Fibroblast of pulmonary artery (primary cell): ENCODE measurements at regions not wholly inside any gene's neighbourhood (a gene's known extent, or its start where the extent isn't known, plus 50 kb on each side); places are given as distances from the start of the nearest gene placed in this dataset.

Source experiments
- DNase-seq: peaks from one replicate; pipeline ENCODE4 v3.0.0-alpha.2; 2010; ENCODE audit warnings: low read depth
- H3K4me3 ChIP-seq: replicated peaks from 2 replicates; pipeline ENCODE4 v1.5.1; 2011; ENCODE audit warnings: low read depth, mild to moderate bottlenecking, control low read depth, low read length, moderate library complexity
- CTCF ChIP-seq: IDR thresholded peaks from 2 replicates; pipeline ENCODE4 v1.5.1; 2011; ENCODE audit warnings: mild to moderate bottlenecking, control low read depth, low read length, inconsistent platforms; ENCODE audit errors: missing control alignments

GRCh38 chr13:29921542-29921941 is 71.1 kb upstream of the UBL3 start:
- H3K4me3 ChIP-seq = no peak overlapping the region
- no peak for TF ChIP-seq CTCF
- DNase-seq = no peak

GRCh38 chr13:29920025-29920643 is 69.7 kb upstream of the UBL3 start:
- no peak for DNase-seq
- TF ChIP-seq CTCF = no peak
- no peak overlapping the region for H3K4me3 ChIP-seq

GRCh38 chr13:29918845-29919244 is 68.4 kb upstream of the UBL3 start:
- no peak overlapping the region for H3K4me3 ChIP-seq

DNA sequence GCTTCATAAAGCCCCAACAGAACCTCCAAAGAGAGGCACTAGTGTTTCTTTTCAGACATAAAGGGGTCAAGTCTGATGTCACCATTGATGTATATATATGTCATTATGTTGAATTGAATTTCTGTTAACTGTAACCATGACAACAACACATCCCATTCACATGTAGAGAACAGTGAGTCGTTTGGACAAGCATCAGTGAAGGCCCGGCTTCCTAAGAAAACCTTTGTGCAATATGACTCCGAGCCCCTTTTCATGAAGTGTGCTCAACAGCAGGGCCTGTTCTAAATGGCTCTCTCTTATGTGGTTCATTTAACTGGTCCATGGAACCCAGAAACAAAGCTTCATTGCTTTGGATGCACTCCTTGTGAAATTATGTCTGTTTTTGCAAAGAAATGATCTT is 67.2 kb upstream of the UBL3 start:
- TF ChIP-seq CTCF = no peak
- H3K4me3 ChIP-seq = no peak overlapping the region
- DNase-seq = peak; percentile 7

More at GRCh38 chr13:29918845-29919244, 68.4 kb upstream of the UBL3 start:
- DNase-seq = peak; percentile 75
- no peak for TF ChIP-seq CTCF

DNA sequence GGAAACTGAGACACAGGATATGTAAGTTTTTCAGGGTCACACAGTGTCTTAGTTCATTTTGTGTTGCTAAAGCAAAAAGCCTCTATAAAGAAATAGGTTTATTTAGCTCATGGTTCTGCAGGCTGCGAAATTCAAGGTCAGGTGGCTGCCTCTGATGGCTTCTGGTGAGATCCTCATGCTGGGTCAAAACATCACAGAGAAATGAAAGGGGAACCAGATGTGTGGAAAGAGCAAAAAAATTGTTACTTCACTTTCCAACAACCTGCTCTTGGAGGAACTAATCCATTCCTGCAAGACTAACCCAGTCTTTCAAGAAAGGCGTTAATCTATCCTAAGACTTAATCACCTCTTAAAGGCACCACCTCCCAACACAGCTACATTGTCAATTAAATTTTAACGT is 64.2 kb upstream of the UBL3 start:
- no peak for DNase-seq
- no peak for TF ChIP-seq CTCF
- H3K4me3 ChIP-seq = no peak overlapping the region

GRCh38 chr13:29911781-29912418 is 61.5 kb upstream of the UBL3 start:
- no peak overlapping the region for H3K4me3 ChIP-seq
- no peak for DNase-seq
- no peak for TF ChIP-seq CTCF
